Muscle of leg (tissue), 3 donors: ENCODE measurements at regions not wholly inside any gene's neighbourhood (a gene's known extent, or its start where the extent isn't known, plus 50 kb on each side); places are given as distances from the start of the nearest gene placed in this dataset.

Experiments
- DNase-seq: peaks from one replicate; pipeline ENCODE4 v3.0.0; 2013
- H3K27ac ChIP-seq: one replicate; pipeline ENCODE4 v1.5.1; 2013; ENCODE audit warnings: mild to moderate bottlenecking, low read length, control low read depth
- H3K27me3 ChIP-seq: one replicate; pipeline ENCODE4 v1.6.1; 2013; ENCODE audit warnings: low read length; ENCODE audit not compliant: control insufficient read depth, insufficient read depth
- H3K36me3 ChIP-seq: one replicate; pipeline ENCODE4 v1.6.1; 2013; ENCODE audit warnings: low read length; ENCODE audit not compliant: control insufficient read depth, insufficient read depth
- H3K4me1 ChIP-seq: one replicate; pipeline ENCODE4 v1.6.1; 2013; ENCODE audit warnings: low read length; ENCODE audit not compliant: control insufficient read depth, insufficient read depth
- H3K4me3 ChIP-seq: one replicate; pipeline ENCODE4 v1.5.1; 2013; ENCODE audit warnings: low read length, control low read depth
- H3K9me3 ChIP-seq: replicated peaks from 2 replicates; pipeline ENCODE4 v1.6.1; 2013; ENCODE audit warnings: low read depth, low read length; ENCODE audit not compliant: control insufficient read depth
- WGBS: methylation state at CpG from one replicate; pipeline ENCODE4 v1.1.5; 2013; ENCODE audit warnings: missing lambda C conversion rate; ENCODE audit not compliant: insufficient coverage; 5-methylcytosine and 5-hydroxymethylcytosine counted together

- Histone ChIP-seq H3K27me3 (no peaks in the 10 kb centered on the region), H3K4me3 (no peak overlapping the region), H3K27ac (peak overlapping the region; percentile 83), H3K4me1 (no peaks in the 10 kb centered on the region), H3K36me3 (no peaks in the 10 kb centered on the region), H3K9me3 (no peaks in the 10 kb centered on the region)
- DNase-seq: peak; percentile 89
- 13% methylated on average over 1 of the region's 2 CpGs for WGBS
These were observed 291.7 kb downstream of the USP46 start for GRCh38 chr4:52367282-52367830.

- DNase-seq: no peak
- H3K4me3 ChIP-seq: no peak overlapping the region
- WGBS: 100% methylated on average over 3 of the region's 6 CpGs
These were observed 290.2 kb downstream of the USP46 start for GRCh38 chr4:52368895-52369294.

GRCh38 chr4:52369649-52370048, 289.5 kb downstream of the USP46 start:
- no peak for DNase-seq
- Histone ChIP-seq H3K9me3 (no peaks in the 10 kb centered on the region), H3K27ac (no peak overlapping the region), H3K4me3 (no peak overlapping the region), H3K36me3 (no peaks in the 10 kb centered on the region), H3K4me1 (no peaks in the 10 kb centered on the region), H3K27me3 (no peaks in the 10 kb centered on the region)
- WGBS: 100% methylated on average over 1 of the region's 1 CpG

More at GRCh38 chr4:52368895-52369294, 290.2 kb downstream of the USP46 start:
- Histone ChIP-seq H3K4me1 (no peaks in the 10 kb centered on the region), H3K27ac (no peak overlapping the region), H3K9me3 (no peaks in the 10 kb centered on the region), H3K27me3 (no peaks in the 10 kb centered on the region), H3K36me3 (no peaks in the 10 kb centered on the region)

- Histone ChIP-seq H3K4me1 (no peaks in the 10 kb centered on the region), H3K4me3 (no peak overlapping the region), H3K9me3 (no peaks in the 10 kb centered on the region), H3K27ac (no peak overlapping the region), H3K27me3 (no peaks in the 10 kb centered on the region), H3K36me3 (no peaks in the 10 kb centered on the region)
- DNase-seq: no peak
- WGBS: 89% methylated on average over 4 of the region's 5 CpGs
These were observed 288.5 kb downstream of the USP46 start for GRCh38 chr4:52370576-52370975.

- Histone ChIP-seq H3K4me3 (no peak overlapping the region), H3K27ac (no peak overlapping the region), H3K9me3 (no peaks in the 10 kb centered on the region), H3K36me3 (no peaks in the 10 kb centered on the region), H3K4me1 (no peaks in the 10 kb centered on the region), H3K27me3 (no peaks in the 10 kb centered on the region)
- 71% methylated on average over 3 of the region's 5 CpGs for WGBS
- DNase-seq: no peak
These were observed 287.3 kb downstream of the USP46 start for GRCh38 chr4:52371841-52372240.

GRCh38 chr4:52372269-52372668, 286.8 kb downstream of the USP46 start:
- H3K9me3 ChIP-seq: no peaks in the 10 kb centered on the region
- DNase-seq: no peak
- no peak overlapping the region for H3K27ac ChIP-seq
- H3K4me1 ChIP-seq: no peaks in the 10 kb centered on the region
- H3K36me3 ChIP-seq: no peaks in the 10 kb centered on the region
- no peaks in the 10 kb centered on the region for H3K27me3 ChIP-seq
- no peak overlapping the region for H3K4me3 ChIP-seq

- H3K27me3 ChIP-seq: no peaks in the 10 kb centered on the region
- H3K9me3 ChIP-seq: no peaks in the 10 kb centered on the region
- no peaks in the 10 kb centered on the region for H3K36me3 ChIP-seq
- no peak overlapping the region for H3K27ac ChIP-seq
- DNase-seq: no peak
- H3K4me3 ChIP-seq: no peak overlapping the region
- H3K4me1 ChIP-seq: no peaks in the 10 kb centered on the region
- WGBS: no CpG with 5 or more reads among the region's 3 CpGs
These were observed 286.4 kb downstream of the USP46 start for GRCh38 chr4:52372747-52373146.

- Histone ChIP-seq H3K27ac (no peak overlapping the region), H3K27me3 (no peaks in the 10 kb centered on the region), H3K36me3 (no peaks in the 10 kb centered on the region), H3K4me1 (no peaks in the 10 kb centered on the region), H3K9me3 (no peaks in the 10 kb centered on the region), H3K4me3 (no peak overlapping the region)
- DNase-seq: no peak
- WGBS: 0% methylated on average over 1 of the region's 3 CpGs
These were observed 285.5 kb downstream of the USP46 start for GRCh38 chr4:52373650-52374049.

GRCh38 chr4:52374877-52375276, 284.2 kb downstream of the USP46 start:
- H3K4me1 ChIP-seq: no peaks in the 10 kb centered on the region
- 57% methylated on average over 4 of the region's 4 CpGs for WGBS
- no peaks in the 10 kb centered on the region for H3K36me3 ChIP-seq
- no peak overlapping the region for H3K4me3 ChIP-seq
- no peak overlapping the region for H3K27ac ChIP-seq
- H3K9me3 ChIP-seq: no peaks in the 10 kb centered on the region
- no peak for DNase-seq
- no peaks in the 10 kb centered on the region for H3K27me3 ChIP-seq

GRCh38 chr4:52376132-52376704, 282.9 kb downstream of the USP46 start:
- no peaks in the 10 kb centered on the region for H3K36me3 ChIP-seq
- peak; percentile 87 for DNase-seq
- no peaks in the 10 kb centered on the region for H3K27me3 ChIP-seq
- H3K4me1 ChIP-seq: no peaks in the 10 kb centered on the region
- H3K4me3 ChIP-seq: no peak overlapping the region
- no peak overlapping the region for H3K27ac ChIP-seq
- no peaks in the 10 kb centered on the region for H3K9me3 ChIP-seq
- no CpG with 5 or more reads among the region's 7 CpGs for WGBS

- Histone ChIP-seq H3K4me3 (no peak overlapping the region), H3K36me3 (no peaks in the 10 kb centered on the region), H3K27me3 (no peaks in the 10 kb centered on the region), H3K4me1 (no peaks in the 10 kb centered on the region), H3K27ac (no peak overlapping the region), H3K9me3 (no peaks in the 10 kb centered on the region)
- WGBS: 84% methylated on average over 8 of the region's 9 CpGs
- no peak for DNase-seq
These were observed 281.5 kb downstream of the USP46 start for GRCh38 chr4:52377563-52377962.
